Erythroblast (primary cell): ENCODE measurements at regions not wholly inside any gene's neighbourhood (a gene's known extent, or its start where the extent isn't known, plus 50 kb on each side); places are given as distances from the start of the nearest gene placed in this dataset.

Experiments used
- DNase-seq, 2 experiments: peaks; one replicate each; lab custom pipeline; 2025; lab: John Stamatoyannopoulos, UW
- GATA1 ChIP-seq: IDR thresholded peaks from 2 replicates; pipeline ENCODE4 v1.6.1; 2011; ENCODE audit warnings: low read depth, mild to moderate bottlenecking, control low read depth, low read length, moderate library complexity
- POLR2A ChIP-seq: IDR thresholded peaks from 2 replicates; pipeline ENCODE4 v1.6.1; 2011; ENCODE audit warnings: mild to moderate bottlenecking, low read length

- no peak for TF ChIP-seq POLR2A
- TF ChIP-seq GATA1 = no peak
- DNase-seq = peak; percentile 33 to 59
Measured at GRCh38 chr18:22342625-22343024, 75.1 kb downstream of the CTAGE1 start.

GRCh38 chr18:22340331-22340730 is 77.4 kb downstream of the CTAGE1 start:
- DNase-seq = no peak
- no peak for TF ChIP-seq POLR2A
- no peak for TF ChIP-seq GATA1

- DNase-seq = no peak
- no peak for TF ChIP-seq POLR2A
- TF ChIP-seq GATA1 = no peak
Measured at GRCh38 chr18:22339913-22340312, 77.8 kb downstream of the CTAGE1 start.

- TF ChIP-seq GATA1 (no peak), POLR2A (no peak)
Measured at GRCh38 chr18:22337833-22338232, 79.9 kb downstream of the CTAGE1 start.

GRCh38 chr18:22337306-22337705 is 80.4 kb downstream of the CTAGE1 start:
- DNase-seq = no peak
- no peak for TF ChIP-seq POLR2A
- TF ChIP-seq GATA1 = no peak

More at GRCh38 chr18:22337833-22338232, 79.9 kb downstream of the CTAGE1 start:
- DNase-seq = no peak

GRCh38 chr18:22336406-22336805 is 81.3 kb downstream of the CTAGE1 start:
- no peak for DNase-seq
- TF ChIP-seq GATA1 (no peak), POLR2A (no peak)

GRCh38 chr18:22335731-22336198 is 82.0 kb downstream of the CTAGE1 start:
- no peak for TF ChIP-seq POLR2A
- TF ChIP-seq GATA1 = no peak

GRCh38 chr18:22334567-22334966 is 83.1 kb downstream of the CTAGE1 start:
- DNase-seq = no peak
- TF ChIP-seq POLR2A (no peak), GATA1 (no peak)

More at GRCh38 chr18:22335731-22336198, 82.0 kb downstream of the CTAGE1 start:
- no peak for DNase-seq

GRCh38 chr18:22332590-22332989 is 85.1 kb downstream of the CTAGE1 start:
- peak; percentile 38 to 39 for DNase-seq

GRCh38 chr18:22330508-22330907 is 87.2 kb downstream of the CTAGE1 start:
- no peak for TF ChIP-seq POLR2A
- no peak for TF ChIP-seq GATA1
- DNase-seq = no peak

More at GRCh38 chr18:22332590-22332989, 85.1 kb downstream of the CTAGE1 start:
- TF ChIP-seq POLR2A = no peak
- TF ChIP-seq GATA1 = no peak

- DNase-seq = no peak
Measured at GRCh38 chr18:22325396-22325795, 92.3 kb downstream of the CTAGE1 start.

GRCh38 chr18:22324191-22325131 is 93.3 kb downstream of the CTAGE1 start:
- no peak for DNase-seq
- TF ChIP-seq POLR2A (no peak), GATA1 (no peak)

More at GRCh38 chr18:22325396-22325795, 92.3 kb downstream of the CTAGE1 start:
- TF ChIP-seq GATA1 (no peak), POLR2A (no peak)

- no peak for DNase-seq
- TF ChIP-seq POLR2A (no peak), GATA1 (no peak)
Measured at GRCh38 chr18:22322243-22322691, 95.4 kb downstream of the CTAGE1 start.

GRCh38 chr18:22320771-22321170 is 96.9 kb downstream of the CTAGE1 start:
- no peak for DNase-seq
- TF ChIP-seq POLR2A = no peak
- no peak for TF ChIP-seq GATA1
